ENCODE measurements at regions not wholly inside any gene's neighbourhood (a gene's known extent, or its start where the extent isn't known, plus 50 kb on each side); places are given as distances from the start of the nearest gene placed in this dataset.

DNA sequence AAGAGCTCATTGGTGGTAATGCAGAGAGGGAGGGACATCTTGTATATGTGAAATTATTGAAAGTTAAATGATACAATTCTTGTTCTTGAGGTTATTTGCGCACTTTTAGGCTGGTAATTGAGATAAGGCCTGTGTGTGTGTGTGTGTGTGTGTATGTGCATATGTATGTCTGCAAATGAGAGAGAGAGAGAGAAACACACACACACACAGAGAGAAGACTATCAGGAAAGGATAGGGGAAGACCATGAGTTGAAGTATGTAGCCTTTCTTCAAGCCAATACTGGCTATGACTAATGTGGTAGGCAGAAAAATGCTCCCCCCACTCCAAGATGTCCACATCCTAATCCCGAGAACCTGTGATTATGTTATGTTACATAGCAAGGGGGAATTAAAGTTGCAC, 52.7 kb upstream of the DCD start:
- H3K36me3 Mint-ChIP-seq (ENCODE audit: insufficient read depth) = no peaks in the 10 kb centered on the region
- no peak for DNase-seq
- H3K4me3 Mint-ChIP-seq = no peak overlapping the region
- no peak for ATAC-seq (replicated peaks)
- H3K27ac Mint-ChIP-seq = no peak overlapping the region
- no peaks in the 10 kb centered on the region for H3K9me3 Mint-ChIP-seq
- H3K4me1 Mint-ChIP-seq (ENCODE audit: low read depth in 2 of 2) = no peaks in the 10 kb centered on the region
- peaks cover 17 to 22% of the 10 kb centered on the region in 2 donors for H3K27me3 Mint-ChIP-seq

DNA sequence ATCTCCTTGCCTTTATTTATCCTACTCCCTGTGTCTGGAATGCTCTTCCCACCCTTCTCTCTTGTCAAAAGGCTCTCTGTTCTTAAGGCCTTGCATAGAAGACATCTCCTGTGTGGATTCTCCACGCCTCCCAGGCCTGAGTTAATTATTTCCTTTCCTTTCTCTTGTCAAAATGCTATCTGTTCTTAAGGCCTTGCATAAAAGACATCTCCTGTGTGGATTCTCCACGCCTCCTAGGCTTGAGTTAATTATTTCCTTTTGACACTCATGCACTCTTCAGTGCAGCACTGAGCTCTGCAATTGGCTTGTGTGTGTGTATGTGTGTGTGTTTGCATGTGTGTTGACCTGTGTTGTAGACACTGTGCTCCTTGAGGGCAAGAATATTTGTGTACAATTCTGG, 52.1 kb upstream of the DCD start:
- Mint-ChIP-seq H3K4me3 (no peak overlapping the region), H3K36me3 (ENCODE audit: insufficient read depth) (no peaks in the 10 kb centered on the region), H3K27me3 (peaks cover 16 to 22% of the 10 kb centered on the region in 2 donors), H3K9me3 (no peaks in the 10 kb centered on the region), H3K4me1 (ENCODE audit: low read depth in 2 of 2) (no peaks in the 10 kb centered on the region), H3K27ac (peak overlapping the region in 1 of 2 donors; percentile 8)
- ATAC-seq (replicated peaks) (no peak), DNase-seq (no peak)

Measured in effector memory CD8-positive, alpha-beta T cell (primary cell).